ENCODE measurements at regions not wholly inside any gene's neighbourhood (a gene's known extent, or its start where the extent isn't known, plus 50 kb on each side); places are given as distances from the start of the nearest gene placed in this dataset.

GRCh38 chr9:84490842-84491325 lies 150.3 kb upstream of the SLC28A3 start:
- H3K27ac ChIP-seq = no peak overlapping the region
- no peak for TF ChIP-seq ZFX (IDR thresholded peaks at IDR 0.05; ENCODE audit: borderline replicate concordance)
- TF ChIP-seq CTCF (IDR thresholded peaks at IDR 0.05) = no peak

GRCh38 chr9:84492366-84493159 lies 152.0 kb upstream of the SLC28A3 start:
- TF ChIP-seq ZFX (IDR thresholded peaks at IDR 0.05; ENCODE audit: borderline replicate concordance) = no peak
- TF ChIP-seq CTCF (IDR thresholded peaks at IDR 0.05) = no peak
- H3K27ac ChIP-seq = no peak overlapping the region

GRCh38 chr9:84493284-84493947 lies 152.9 kb upstream of the SLC28A3 start:
- no peak overlapping the region for H3K27ac ChIP-seq

GRCh38 chr9:84499969-84500582 lies 159.5 kb upstream of the SLC28A3 start:
- no peak overlapping the region for H3K27ac ChIP-seq
- TF ChIP-seq CTCF (IDR thresholded peaks at IDR 0.05) (no peak), ZFX (IDR thresholded peaks at IDR 0.05; ENCODE audit: borderline replicate concordance) (no peak)

More at GRCh38 chr9:84493284-84493947, 152.9 kb upstream of the SLC28A3 start:
- no peak for TF ChIP-seq ZFX (IDR thresholded peaks at IDR 0.05; ENCODE audit: borderline replicate concordance)
- TF ChIP-seq CTCF (IDR thresholded peaks at IDR 0.05) = no peak

GRCh38 chr9:84500826-84501225 lies 160.3 kb upstream of the SLC28A3 start:
- H3K27ac ChIP-seq = no peak overlapping the region
- TF ChIP-seq CTCF (IDR thresholded peaks at IDR 0.05) (no peak), ZFX (IDR thresholded peaks at IDR 0.05; ENCODE audit: borderline replicate concordance) (no peak)

GRCh38 chr9:84501587-84501986 lies 161.0 kb upstream of the SLC28A3 start:
- TF ChIP-seq CTCF (IDR thresholded peaks at IDR 0.05) (no peak), ZFX (IDR thresholded peaks at IDR 0.05; ENCODE audit: borderline replicate concordance) (no peak)
- no peak overlapping the region for H3K27ac ChIP-seq
